ENCODE measurements at regions not wholly inside any gene's neighbourhood (a gene's known extent, or its start where the extent isn't known, plus 50 kb on each side); places are given as distances from the start of the nearest gene placed in this dataset.

GRCh38 chr6:99137314-99137713, 189.6 kb upstream of the FBXL4 start:
- TF ChIP-seq, protein P1, sequence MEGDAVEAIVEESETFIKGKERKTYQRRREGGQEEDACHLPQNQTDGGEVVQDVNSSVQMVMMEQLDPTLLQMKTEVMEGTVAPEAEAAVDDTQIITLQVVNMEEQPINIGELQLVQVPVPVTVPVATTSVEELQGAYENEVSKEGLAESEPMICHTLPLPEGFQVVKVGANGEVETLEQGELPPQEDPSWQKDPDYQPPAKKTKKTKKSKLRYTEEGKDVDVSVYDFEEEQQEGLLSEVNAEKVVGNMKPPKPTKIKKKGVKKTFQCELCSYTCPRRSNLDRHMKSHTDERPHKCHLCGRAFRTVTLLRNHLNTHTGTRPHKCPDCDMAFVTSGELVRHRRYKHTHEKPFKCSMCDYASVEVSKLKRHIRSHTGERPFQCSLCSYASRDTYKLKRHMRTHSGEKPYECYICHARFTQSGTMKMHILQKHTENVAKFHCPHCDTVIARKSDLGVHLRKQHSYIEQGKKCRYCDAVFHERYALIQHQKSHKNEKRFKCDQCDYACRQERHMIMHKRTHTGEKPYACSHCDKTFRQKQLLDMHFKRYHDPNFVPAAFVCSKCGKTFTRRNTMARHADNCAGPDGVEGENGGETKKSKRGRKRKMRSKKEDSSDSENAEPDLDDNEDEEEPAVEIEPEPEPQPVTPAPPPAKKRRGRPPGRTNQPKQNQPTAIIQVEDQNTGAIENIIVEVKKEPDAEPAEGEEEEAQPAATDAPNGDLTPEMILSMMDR (IDR thresholded peaks at IDR 0.05; ENCODE audit: low read depth, low read length): no peak
- TF ChIP-seq EZH2phosphoT487 (IDR thresholded peaks at IDR 0.05; ENCODE audit: low read depth): no peak
